H1 (cell line): ENCODE measurements at regions not wholly inside any gene's neighbourhood (a gene's known extent, or its start where the extent isn't known, plus 50 kb on each side); places are given as distances from the start of the nearest gene placed in this dataset.

Source experiments
- BCL11A ChIP-seq, 2 experiments: IDR thresholded peaks; one replicate each; pipeline ENCODE4 v1.6.1; 2011; ENCODE audit warnings: low read depth in 2 of 2, low read length in 2 of 2, mild to moderate bottlenecking in 2 of 2
- JUND ChIP-seq: IDR thresholded peaks from 2 replicates; pipeline ENCODE4 v1.6.1; 2011; ENCODE audit warnings: mild to moderate bottlenecking, improper control_type of control experiment, low read length
- RBBP5 ChIP-seq: IDR thresholded peaks from 2 replicates; pipeline ENCODE4 v1.7.1; 2012; ENCODE audit warnings: low read depth, mild to moderate bottlenecking, inconsistent platforms, low read length, moderate library complexity, borderline replicate concordance

DNA sequence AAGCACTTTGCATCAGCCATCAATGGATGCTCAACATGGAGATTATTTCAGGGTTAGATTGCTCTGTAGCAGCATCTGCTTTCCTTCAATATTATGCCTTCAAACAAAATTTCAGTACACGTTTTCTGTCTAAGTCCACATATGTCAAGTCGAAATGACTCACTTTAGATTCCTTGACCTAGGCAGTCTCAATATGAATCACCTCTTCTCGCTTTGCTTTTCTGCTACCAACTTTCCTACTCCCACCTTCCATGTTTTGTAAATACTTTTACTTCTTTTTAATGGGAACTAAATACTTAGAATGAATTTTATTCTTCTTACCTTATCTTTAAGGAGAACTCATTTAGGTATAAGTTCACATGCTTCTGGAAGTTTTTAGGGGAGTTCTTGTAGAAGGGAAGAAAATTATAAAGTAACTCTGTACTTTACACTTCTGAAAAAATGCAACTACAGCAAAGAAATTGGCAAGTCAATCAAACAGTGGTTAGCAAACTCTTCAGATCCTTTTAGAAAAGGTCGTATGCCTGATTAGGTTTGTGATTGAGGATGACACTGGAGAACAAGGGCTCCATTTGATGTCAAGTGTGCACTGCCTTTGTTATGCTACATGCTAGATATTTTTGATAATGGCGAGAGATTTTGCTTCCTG lies 478.5 kb upstream of the SMARCA2 start (continued):
- TF ChIP-seq BCL11A (IDR thresholded peaks at IDR 0.05; ENCODE audit: low read depth in 2 of 2, low read length in 2 of 2): no peak
- no peak for TF ChIP-seq JUND
- no peak for TF ChIP-seq RBBP5
- TF ChIP-seq, all 59 proteins: peak for 0
